Transverse colon (tissue), 4 donors: ENCODE measurements at regions not wholly inside any gene's neighbourhood (a gene's known extent, or its start where the extent isn't known, plus 50 kb on each side); places are given as distances from the start of the nearest gene placed in this dataset.

Experiments
- DNase-seq: peaks from one replicate; pipeline ENCODE4 v3.0.0-alpha.2; 2019
- H3K27ac ChIP-seq, 4 donors: fragments of 200-600 bp; sonication (generic); 2 replicates each; pipeline ENCODE4 v1.5.1; 2016 to 2018; ENCODE audit warnings: inconsistent platforms in 4 of 4
- H3K27me3 ChIP-seq: fragments of 200-600 bp; sonication (generic); 2 replicates; pipeline ENCODE4 v1.5.1; 2017; ENCODE audit warnings: inconsistent platforms
- H3K36me3 ChIP-seq, 4 donors: fragments of 200-600 bp; sonication (generic); 2 replicates each; pipeline ENCODE4 v1.5.1; 2017 to 2019; ENCODE audit warnings: inconsistent platforms in 4 of 4
- H3K4me1 ChIP-seq, 4 donors: fragments of 200-600 bp; sonication (generic); 2 replicates each; pipeline ENCODE4 v1.5.1; 2017 to 2020; ENCODE audit warnings: inconsistent platforms in 4 of 4
- H3K4me3 ChIP-seq, 4 donors: fragments of 200-600 bp; sonication (generic); 1 replicate in 1 of 4; 2 replicates in 3 of 4; pipeline versions ENCODE4 v1.5.1 to v1.6.1; 2017 to 2019; ENCODE audit warnings: inconsistent platforms in 4 of 4
- H3K9me3 ChIP-seq, 2 donors: fragments of 200-600 bp; sonication (generic); 2 replicates each; pipeline ENCODE4 v1.5.1; 2017 to 2019; ENCODE audit warnings: inconsistent platforms in 2 of 2
- EP300 ChIP-seq: sonication (generic); formaldehyde crosslinking; IDR thresholded peaks from one replicate; pipeline ENCODE4 v1.6.1; 2017; ENCODE audit warnings: antibody characterized with exemption, low read depth
- POLR2A ChIP-seq: fragments of 450-650 bp; IDR thresholded peaks from one replicate; pipeline ENCODE4 v1.6.1; 2016; ENCODE audit warnings: antibody characterized with exemption, mild to moderate bottlenecking, moderate library complexity
- POLR2AphosphoS5 ChIP-seq, 3 donors: sonication (generic); formaldehyde crosslinking; IDR thresholded peaks; one replicate each; pipeline ENCODE4 v1.6.1; 2016; ENCODE audit warnings: antibody characterized with exemption in 3 of 3
- WGBS, 2 donors: methylation state at CpG; one replicate each; pipeline ENCODE4 v1.1.5; 2018; ENCODE audit warnings: low coverage in 1 of 2; 5-methylcytosine and 5-hydroxymethylcytosine counted together
- in situ Hi-C, 4 donors: fragments of 200-750 bp; cut with MboI; loops; one replicate each; pipeline versions ENCODE4 v1.15.0 to v1.15.1; 2017; ENCODE audit warnings: low sequenced_read_pairs in 3 of 4, low pct_ligation_motif_present in 1 of 4, low pct_unique_long_range_greater_than_20kb in 1 of 4
- intact Hi-C: fragments of 100-400 bp; cut with DNase I; formaldehyde crosslinking; loops from one replicate; pipeline ENCODE4 v1.15.1; 2023; ENCODE audit warnings: low total_unique reads
- TF ChIP-seq, protein P1 (sequence below), 5 experiments: fragments of 200-600 bp in 3 of 5; fragments of 450-650 bp in 2 of 5; sonication (generic) in 3 of 5; IDR thresholded peaks; 1 replicate in 2 of 5; 2 replicates in 3 of 5; pipeline ENCODE4 v1.5.1; 2016 to 2017; ENCODE audit warnings: antibody characterized with exemption in 5 of 5, inconsistent platforms in 3 of 5, mild to moderate bottlenecking in 2 of 5, moderate library complexity in 1 of 5

- H3K27ac ChIP-seq: no peak overlapping the region
- no peak overlapping the region for H3K4me3 ChIP-seq
- H3K9me3 ChIP-seq: no peaks in the 10 kb centered on the region
- no peaks in the 10 kb centered on the region for H3K4me1 ChIP-seq
- 63% methylated on average over 2 of the region's 2 CpGs for WGBS, 2 donors
- no peaks in the 10 kb centered on the region for H3K36me3 ChIP-seq
- TF ChIP-seq, protein P1, sequence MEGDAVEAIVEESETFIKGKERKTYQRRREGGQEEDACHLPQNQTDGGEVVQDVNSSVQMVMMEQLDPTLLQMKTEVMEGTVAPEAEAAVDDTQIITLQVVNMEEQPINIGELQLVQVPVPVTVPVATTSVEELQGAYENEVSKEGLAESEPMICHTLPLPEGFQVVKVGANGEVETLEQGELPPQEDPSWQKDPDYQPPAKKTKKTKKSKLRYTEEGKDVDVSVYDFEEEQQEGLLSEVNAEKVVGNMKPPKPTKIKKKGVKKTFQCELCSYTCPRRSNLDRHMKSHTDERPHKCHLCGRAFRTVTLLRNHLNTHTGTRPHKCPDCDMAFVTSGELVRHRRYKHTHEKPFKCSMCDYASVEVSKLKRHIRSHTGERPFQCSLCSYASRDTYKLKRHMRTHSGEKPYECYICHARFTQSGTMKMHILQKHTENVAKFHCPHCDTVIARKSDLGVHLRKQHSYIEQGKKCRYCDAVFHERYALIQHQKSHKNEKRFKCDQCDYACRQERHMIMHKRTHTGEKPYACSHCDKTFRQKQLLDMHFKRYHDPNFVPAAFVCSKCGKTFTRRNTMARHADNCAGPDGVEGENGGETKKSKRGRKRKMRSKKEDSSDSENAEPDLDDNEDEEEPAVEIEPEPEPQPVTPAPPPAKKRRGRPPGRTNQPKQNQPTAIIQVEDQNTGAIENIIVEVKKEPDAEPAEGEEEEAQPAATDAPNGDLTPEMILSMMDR (IDR thresholded peaks at IDR 0.05): no peak
- no peak for TF ChIP-seq POLR2A
- no peak for TF ChIP-seq POLR2AphosphoS5 (IDR thresholded peaks at IDR 0.05)
- TF ChIP-seq EP300: no peak
- intact Hi-C loops (no loop called here), in situ Hi-C loops (no loop called here)
- no peaks in the 10 kb centered on the region for H3K27me3 ChIP-seq
- DNase-seq: no peak
These were observed 1971.0 kb upstream of the LRRTM1 start for GRCh38 chr2:82275599-82275998.

DNA sequence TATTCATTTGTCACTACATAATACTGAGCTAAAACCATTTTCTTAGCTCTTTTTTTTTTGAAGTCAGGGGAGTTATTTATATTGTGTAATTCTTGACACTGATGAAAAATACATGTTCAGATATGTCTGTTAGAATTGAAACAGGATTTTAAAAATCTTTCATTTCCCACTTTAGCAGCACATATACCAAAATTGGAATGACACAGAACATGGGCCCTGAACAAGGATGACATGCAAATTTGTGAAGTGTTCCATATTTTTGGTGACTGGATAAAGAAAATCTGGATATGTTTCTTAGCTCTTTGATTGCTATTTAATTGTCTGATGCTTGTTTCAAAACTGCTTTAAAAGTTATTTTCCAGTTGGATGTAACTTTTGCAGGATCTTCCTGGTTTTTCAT lies 1963.9 kb upstream of the LRRTM1 start:
- no peak overlapping the region for H3K4me3 ChIP-seq
- no peaks in the 10 kb centered on the region for H3K27me3 ChIP-seq
- intact Hi-C loops: no loop called here
- H3K9me3 ChIP-seq: no peaks in the 10 kb centered on the region
- no peak for TF ChIP-seq EP300
- TF ChIP-seq, protein P1 (IDR thresholded peaks at IDR 0.05): no peak
- no peak for TF ChIP-seq POLR2A
- no peak for TF ChIP-seq POLR2AphosphoS5 (IDR thresholded peaks at IDR 0.05)
- no peaks in the 10 kb centered on the region for H3K4me1 ChIP-seq
- no peak overlapping the region for H3K27ac ChIP-seq
- in situ Hi-C loops: no loop called here
- no peaks in the 10 kb centered on the region for H3K36me3 ChIP-seq
- DNase-seq: no peak

- H3K9me3 ChIP-seq: no peaks in the 10 kb centered on the region
- intact Hi-C loops (no loop called here), in situ Hi-C loops (no loop called here)
- no peak for DNase-seq
- H3K4me1 ChIP-seq: no peaks in the 10 kb centered on the region
- H3K27me3 ChIP-seq: no peaks in the 10 kb centered on the region
- TF ChIP-seq EP300 (no peak), POLR2A (no peak), POLR2AphosphoS5 (IDR thresholded peaks at IDR 0.05) (no peak)
- TF ChIP-seq, protein P1 (IDR thresholded peaks at IDR 0.05): no peak
- H3K36me3 ChIP-seq: no peaks in the 10 kb centered on the region
- no peak overlapping the region for H3K27ac ChIP-seq
- WGBS, 2 donors: 80 to 86% methylated on average over 1 to 3 of the region's 3 CpGs
- H3K4me3 ChIP-seq: no peak overlapping the region
These were observed 1956.0 kb upstream of the LRRTM1 start for GRCh38 chr2:82260521-82260920.

- H3K36me3 ChIP-seq: no peaks in the 10 kb centered on the region
- in situ Hi-C loops (no loop called here), intact Hi-C loops (no loop called here)
- no peak for DNase-seq
- no peak for TF ChIP-seq POLR2A
- no peaks in the 10 kb centered on the region for H3K9me3 ChIP-seq
- 76 to 100% methylated on average over 1 to 2 of the region's 2 CpGs for WGBS, 2 donors
- no peak overlapping the region for H3K27ac ChIP-seq
- no peak overlapping the region for H3K4me3 ChIP-seq
- no peaks in the 10 kb centered on the region for H3K27me3 ChIP-seq
- H3K4me1 ChIP-seq: no peaks in the 10 kb centered on the region
These were observed 1955.0 kb upstream of the LRRTM1 start for GRCh38 chr2:82259551-82259950.

- no peaks in the 10 kb centered on the region for H3K9me3 ChIP-seq
- intact Hi-C loops (no loop called here), in situ Hi-C loops (no loop called here)
- no peaks in the 10 kb centered on the region for H3K4me1 ChIP-seq
- 32 to 35% methylated on average over 2 of the region's 2 CpGs for WGBS, 2 donors
- no peaks in the 10 kb centered on the region for H3K27me3 ChIP-seq
- H3K27ac ChIP-seq: no peak overlapping the region
- no peaks in the 10 kb centered on the region for H3K36me3 ChIP-seq
- DNase-seq: no peak
- TF ChIP-seq, protein P1 (IDR thresholded peaks at IDR 0.05): no peak
- no peak for TF ChIP-seq POLR2AphosphoS5 (IDR thresholded peaks at IDR 0.05)
- TF ChIP-seq EP300: no peak
- TF ChIP-seq POLR2A: no peak
- no peak overlapping the region for H3K4me3 ChIP-seq
These were observed 1953.4 kb upstream of the LRRTM1 start for GRCh38 chr2:82257796-82258555.
